Smooth muscle cell (in vitro differentiated cells): ENCODE measurements at regions not wholly inside any gene's neighbourhood (a gene's known extent, or its start where the extent isn't known, plus 50 kb on each side); places are given as distances from the start of the nearest gene placed in this dataset.

ENCODE experiments used
- DNase-seq: peaks from one replicate; lab custom pipeline; 2025; ENCODE audit not compliant: unreplicated experiment; lab: John Stamatoyannopoulos, UW
- H2AFZ ChIP-seq: fragments of 200-600 bp; sonication (generic); 2 replicates; pipeline ENCODE4 v1.6.0; 2016; ENCODE audit warnings: antibody characterized with exemption, low read depth, mild to moderate bottlenecking
- H3F3A ChIP-seq: fragments of 200-600 bp; sonication (generic); 2 replicates; pipeline ENCODE4 v1.6.0; 2017; ENCODE audit warnings: antibody characterized with exemption, low read depth
- H3K27ac ChIP-seq: fragments of 200-600 bp; sonication (generic); 2 replicates; pipeline ENCODE4 v1.5.1; 2016; ENCODE audit warnings: low read depth, mild to moderate bottlenecking
- H3K27me3 ChIP-seq: fragments of 200-600 bp; sonication (generic); 2 replicates; pipeline ENCODE4 v1.6.1; 2016; ENCODE audit warnings: low read depth, mild to moderate bottlenecking
- H3K36me3 ChIP-seq: fragments of 200-600 bp; sonication (generic); 2 replicates; pipeline ENCODE4 v1.5.1; 2016; ENCODE audit warnings: low read depth
- H3K4me1 ChIP-seq: fragments of 200-600 bp; sonication (generic); 2 replicates; pipeline ENCODE4 v1.5.1; 2016; ENCODE audit warnings: low read depth
- H3K4me2 ChIP-seq: fragments of 200-600 bp; sonication (generic); 2 replicates; pipeline ENCODE4 v1.6.0; 2016; ENCODE audit warnings: mild to moderate bottlenecking
- H3K4me3 ChIP-seq: fragments of 200-600 bp; sonication (generic); 2 replicates; pipeline ENCODE4 v1.5.1; 2016; ENCODE audit warnings: mild to moderate bottlenecking
- H3K79me2 ChIP-seq: fragments of 200-600 bp; sonication (generic); 2 replicates; pipeline ENCODE4 v1.6.0; 2016; ENCODE audit warnings: low read depth, mild to moderate bottlenecking
- H3K9ac ChIP-seq: fragments of 200-600 bp; sonication (generic); 2 replicates; pipeline ENCODE4 v1.6.0; 2016; ENCODE audit warnings: low read depth
- H3K9me3 ChIP-seq: fragments of 200-600 bp; sonication (generic); replicated peaks from 2 replicates; pipeline ENCODE4 v1.5.1; 2016; ENCODE audit warnings: low read depth
- H4K20me1 ChIP-seq: fragments of 200-600 bp; sonication (generic); 2 replicates; pipeline ENCODE4 v1.6.0; 2016; ENCODE audit warnings: low read depth
- CTCF ChIP-seq: fragments of 200-600 bp; sonication (generic); IDR thresholded peaks from 2 replicates; pipeline ENCODE4 v1.5.1; 2017; ENCODE audit warnings: borderline replicate concordance, mild to moderate bottlenecking, antibody characterized with exemption; ENCODE audit not compliant: insufficient read depth, poor library complexity, severe bottlenecking
- WGBS: methylation state at CpG from one replicate; pipeline ENCODE4 v1.1.7; 2016; ENCODE audit warnings: low lambda C conversion rate; 5-methylcytosine and 5-hydroxymethylcytosine counted together

GRCh38 chr21:35206141-35207125 lies 157.3 kb upstream of the RUNX1 start:
- Histone ChIP-seq H3K27me3 (no peaks in the 10 kb centered on the region), H3K4me2 (peak overlapping the region; percentile 45), H4K20me1 (no peaks in the 10 kb centered on the region), H2AFZ (peak overlapping the region; percentile 53), H3K36me3 (no peaks in the 10 kb centered on the region), H3K4me1 (peaks cover 18% of the 10 kb centered on the region), H3F3A (peaks cover 18% of the 10 kb centered on the region), H3K9ac (peak overlapping the region; percentile 49), H3K79me2 (no peaks in the 10 kb centered on the region), H3K9me3 (no peaks in the 10 kb centered on the region), H3K27ac (peak overlapping the region; percentile 94), H3K4me3 (no peak overlapping the region)
- no peak for DNase-seq
- WGBS, result 49% methylated on average over 11 of the region's 11 CpGs
- TF ChIP-seq CTCF, result no peak

- Histone ChIP-seq H3K27ac (peak overlapping the region; percentile 94), H3K36me3 (no peaks in the 10 kb centered on the region), H3K27me3 (no peaks in the 10 kb centered on the region), H4K20me1 (no peaks in the 10 kb centered on the region), H2AFZ (peak overlapping the region; percentile 50), H3K9me3 (no peaks in the 10 kb centered on the region), H3K4me2 (peak overlapping the region; percentile 45), H3F3A (peaks cover 18% of the 10 kb centered on the region), H3K4me1 (peaks cover 18% of the 10 kb centered on the region), H3K4me3 (no peak overlapping the region), H3K79me2 (no peaks in the 10 kb centered on the region), H3K9ac (no peak overlapping the region)
- DNase-seq, result no peak
- WGBS, result 46% methylated on average over 19 of the region's 19 CpGs
- no peak for TF ChIP-seq CTCF
These were observed 155.9 kb upstream of the RUNX1 start for GRCh38 chr21:35204850-35205541.

GRCh38 chr21:35204125-35204524 lies 155.0 kb upstream of the RUNX1 start:
- Histone ChIP-seq H3K27me3 (no peaks in the 10 kb centered on the region), H3K4me2 (peak overlapping the region; percentile 11), H3K79me2 (no peaks in the 10 kb centered on the region), H2AFZ (no peak overlapping the region), H3K9ac (peak overlapping the region; percentile 74), H3K27ac (peak overlapping the region; percentile 94), H3K9me3 (no peaks in the 10 kb centered on the region), H3F3A (peaks cover 18% of the 10 kb centered on the region), H3K36me3 (no peaks in the 10 kb centered on the region), H3K4me1 (peaks cover 16% of the 10 kb centered on the region), H3K4me3 (no peak overlapping the region), H4K20me1 (no peaks in the 10 kb centered on the region)
- 78% methylated on average over 7 of the region's 7 CpGs for WGBS
- DNase-seq, result no peak
- TF ChIP-seq CTCF, result no peak
